IMR-90 (cell line): ENCODE measurements at regions not wholly inside any gene's neighbourhood (a gene's known extent, or its start where the extent isn't known, plus 50 kb on each side); places are given as distances from the start of the nearest gene placed in this dataset.

Experiments
- CHD1 ChIP-seq: IDR thresholded peaks from 2 replicates; pipeline ENCODE4 v1.6.1; 2012; ENCODE audit warnings: low read depth, low read length, improper control_type of control experiment
- MAFK ChIP-seq: IDR thresholded peaks from 2 replicates; pipeline ENCODE4 v1.6.1; 2012; ENCODE audit warnings: low read depth, low read length, improper control_type of control experiment
- MAZ ChIP-seq: IDR thresholded peaks from 2 replicates; pipeline ENCODE4 v1.6.1; 2012; ENCODE audit warnings: low read depth, mild to moderate bottlenecking, low read length, improper control_type of control experiment, moderate library complexity, borderline replicate concordance
- MXI1 ChIP-seq: IDR thresholded peaks from 2 replicates; pipeline ENCODE4 v1.6.1; 2012; ENCODE audit warnings: low read depth, mild to moderate bottlenecking, low read length, moderate library complexity, borderline replicate concordance
- POLR2A ChIP-seq: IDR thresholded peaks from 2 replicates; pipeline ENCODE4 v1.6.1; 2012; ENCODE audit warnings: mild to moderate bottlenecking, low read depth, low read length
- RFX5 ChIP-seq: IDR thresholded peaks from 2 replicates; pipeline ENCODE4 v1.8.0; 2012; ENCODE audit warnings: low read depth, mild to moderate bottlenecking, low read length, moderate library complexity
- TF ChIP-seq, protein P1 (sequence below): conservative IDR thresholded peaks from 2 replicates; pipeline ENCODE4 v1.5.1; 2012; ENCODE audit warnings: mild to moderate bottlenecking, low read depth, low read length, improper control_type of control experiment
- TF ChIP-seq, protein P2 (sequence below): fragments of 150-350 bp; IDR thresholded peaks from 2 replicates; pipeline ENCODE4 v1.6.1; 2017; ENCODE audit warnings: mild to moderate bottlenecking, antibody characterized with exemption, low read length, low read depth

DNA sequence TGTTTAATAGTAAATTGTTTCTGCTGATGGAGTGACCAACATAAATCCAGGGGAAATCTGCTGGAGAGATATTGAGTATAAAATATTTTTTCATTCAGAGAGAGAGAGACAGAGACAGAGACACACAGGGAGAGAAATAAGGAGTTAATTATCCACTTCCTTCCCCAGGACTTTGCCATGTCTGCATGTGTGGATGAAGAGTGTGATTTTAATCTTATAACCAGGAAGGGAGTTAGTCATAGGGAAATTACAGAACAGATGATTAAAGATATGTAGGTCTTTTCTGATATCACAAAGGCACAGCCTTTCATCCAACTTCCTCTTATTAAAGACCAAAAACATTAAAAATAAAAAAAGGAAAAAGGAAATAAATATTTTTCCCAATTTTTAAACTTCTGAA is 526.3 kb downstream of the SPRY1 start:
- TF ChIP-seq, protein P1, sequence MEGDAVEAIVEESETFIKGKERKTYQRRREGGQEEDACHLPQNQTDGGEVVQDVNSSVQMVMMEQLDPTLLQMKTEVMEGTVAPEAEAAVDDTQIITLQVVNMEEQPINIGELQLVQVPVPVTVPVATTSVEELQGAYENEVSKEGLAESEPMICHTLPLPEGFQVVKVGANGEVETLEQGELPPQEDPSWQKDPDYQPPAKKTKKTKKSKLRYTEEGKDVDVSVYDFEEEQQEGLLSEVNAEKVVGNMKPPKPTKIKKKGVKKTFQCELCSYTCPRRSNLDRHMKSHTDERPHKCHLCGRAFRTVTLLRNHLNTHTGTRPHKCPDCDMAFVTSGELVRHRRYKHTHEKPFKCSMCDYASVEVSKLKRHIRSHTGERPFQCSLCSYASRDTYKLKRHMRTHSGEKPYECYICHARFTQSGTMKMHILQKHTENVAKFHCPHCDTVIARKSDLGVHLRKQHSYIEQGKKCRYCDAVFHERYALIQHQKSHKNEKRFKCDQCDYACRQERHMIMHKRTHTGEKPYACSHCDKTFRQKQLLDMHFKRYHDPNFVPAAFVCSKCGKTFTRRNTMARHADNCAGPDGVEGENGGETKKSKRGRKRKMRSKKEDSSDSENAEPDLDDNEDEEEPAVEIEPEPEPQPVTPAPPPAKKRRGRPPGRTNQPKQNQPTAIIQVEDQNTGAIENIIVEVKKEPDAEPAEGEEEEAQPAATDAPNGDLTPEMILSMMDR = no peak
- no peak for TF ChIP-seq POLR2A
- no peak for TF ChIP-seq CHD1
- TF ChIP-seq, protein P2, sequence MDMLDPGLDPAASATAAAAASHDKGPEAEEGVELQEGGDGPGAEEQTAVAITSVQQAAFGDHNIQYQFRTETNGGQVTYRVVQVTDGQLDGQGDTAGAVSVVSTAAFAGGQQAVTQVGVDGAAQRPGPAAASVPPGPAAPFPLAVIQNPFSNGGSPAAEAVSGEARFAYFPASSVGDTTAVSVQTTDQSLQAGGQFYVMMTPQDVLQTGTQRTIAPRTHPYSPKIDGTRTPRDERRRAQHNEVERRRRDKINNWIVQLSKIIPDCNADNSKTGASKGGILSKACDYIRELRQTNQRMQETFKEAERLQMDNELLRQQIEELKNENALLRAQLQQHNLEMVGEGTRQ = no peak
- TF ChIP-seq MXI1 = no peak
- no peak for TF ChIP-seq RFX5
- TF ChIP-seq MAFK = no peak
- no peak for TF ChIP-seq MAZ
